Osteoblast (primary cell): ENCODE measurements at regions not wholly inside any gene's neighbourhood (a gene's known extent, or its start where the extent isn't known, plus 50 kb on each side); places are given as distances from the start of the nearest gene placed in this dataset.

ENCODE experiments used
- DNase-seq: peaks from one replicate; pipeline ENCODE4 v3.0.0; 2011; ENCODE audit warnings: low spot score, mixed read lengths; ENCODE audit not compliant: insufficient read length; ENCODE audit errors: missing footprints
- H2AFZ ChIP-seq: 2 replicates; pipeline ENCODE4 v1.6.0; 2011; ENCODE audit warnings: mild to moderate bottlenecking, low read length
- H3K27ac ChIP-seq: 2 replicates; pipeline ENCODE4 v1.5.1; 2011; ENCODE audit warnings: mild to moderate bottlenecking, low read depth, low read length, moderate library complexity
- H3K27me3 ChIP-seq: 2 replicates; pipeline ENCODE4 v1.6.0; 2012; ENCODE audit warnings: mild to moderate bottlenecking, control low read depth, inconsistent platforms, low read length, moderate library complexity; ENCODE audit not compliant: insufficient read depth
- H3K36me3 ChIP-seq: 2 replicates; pipeline ENCODE4 v1.5.1; 2011; ENCODE audit warnings: mild to moderate bottlenecking, low read length, control low read depth, moderate library complexity; ENCODE audit not compliant: insufficient read depth
- H3K4me1 ChIP-seq: 2 replicates; pipeline ENCODE4 v1.5.1; 2011; ENCODE audit warnings: mild to moderate bottlenecking, low read length, control low read depth, moderate library complexity; ENCODE audit not compliant: insufficient read depth
- H3K4me2 ChIP-seq: 2 replicates; pipeline ENCODE4 v1.6.0; 2011; ENCODE audit warnings: mild to moderate bottlenecking, low read length; ENCODE audit not compliant: insufficient read depth
- H3K4me3 ChIP-seq: fragments of 200-600 bp; sonication (generic); 3 replicates; pipeline ENCODE4 v1.5.1; 2012; ENCODE audit warnings: mild to moderate bottlenecking, low read length, inconsistent platforms; ENCODE audit not compliant: insufficient read depth
- H3K79me2 ChIP-seq: 2 replicates; pipeline ENCODE4 v1.6.0; 2012; ENCODE audit warnings: mild to moderate bottlenecking, low read length, control low read depth, inconsistent platforms; ENCODE audit not compliant: insufficient read depth
- H3K9me3 ChIP-seq: 2 replicates; pipeline ENCODE4 v1.5.1; 2011; ENCODE audit warnings: low read depth, low read length, control low read depth
- H4K20me1 ChIP-seq: 2 replicates; pipeline ENCODE4 v1.6.0; 2012; ENCODE audit warnings: mild to moderate bottlenecking, low read length, control low read depth; ENCODE audit not compliant: insufficient read depth
- TF ChIP-seq, protein P1 (sequence below): IDR thresholded peaks from 2 replicates; pipeline ENCODE4 v1.5.1; 2011; ENCODE audit warnings: mild to moderate bottlenecking, low read depth, low read length, moderate library complexity; ENCODE audit errors: extremely low read depth

DNA sequence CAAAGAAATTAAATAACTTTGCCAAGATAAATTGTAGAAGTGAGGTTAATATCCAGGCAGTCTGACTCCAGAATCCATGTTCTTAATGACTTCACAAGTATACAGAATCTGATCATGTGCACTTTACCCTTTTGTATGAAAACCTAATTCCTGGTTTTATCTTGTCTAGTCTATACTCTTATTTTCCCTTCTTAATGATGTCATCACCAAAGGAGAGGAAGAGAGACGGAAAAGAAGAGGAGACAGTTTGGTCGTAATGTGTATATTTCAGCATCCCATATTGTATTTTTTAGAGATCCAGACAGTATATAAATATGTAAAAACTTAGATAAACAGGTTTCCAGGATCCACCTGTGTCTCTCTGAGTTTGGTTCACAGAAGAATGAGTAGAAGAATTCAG is 159.9 kb upstream of the MDFIC start:
- Histone ChIP-seq H3K4me3 (no peak overlapping the region), H3K4me1 (no peaks in the 10 kb centered on the region), H3K27me3 (no peaks in the 10 kb centered on the region), H3K79me2 (no peaks in the 10 kb centered on the region), H3K9me3 (no peaks in the 10 kb centered on the region), H3K36me3 (no peaks in the 10 kb centered on the region), H3K4me2 (no peak overlapping the region), H2AFZ (no peak overlapping the region), H4K20me1 (no peaks in the 10 kb centered on the region), H3K27ac (no peak overlapping the region)
- TF ChIP-seq, protein P1, sequence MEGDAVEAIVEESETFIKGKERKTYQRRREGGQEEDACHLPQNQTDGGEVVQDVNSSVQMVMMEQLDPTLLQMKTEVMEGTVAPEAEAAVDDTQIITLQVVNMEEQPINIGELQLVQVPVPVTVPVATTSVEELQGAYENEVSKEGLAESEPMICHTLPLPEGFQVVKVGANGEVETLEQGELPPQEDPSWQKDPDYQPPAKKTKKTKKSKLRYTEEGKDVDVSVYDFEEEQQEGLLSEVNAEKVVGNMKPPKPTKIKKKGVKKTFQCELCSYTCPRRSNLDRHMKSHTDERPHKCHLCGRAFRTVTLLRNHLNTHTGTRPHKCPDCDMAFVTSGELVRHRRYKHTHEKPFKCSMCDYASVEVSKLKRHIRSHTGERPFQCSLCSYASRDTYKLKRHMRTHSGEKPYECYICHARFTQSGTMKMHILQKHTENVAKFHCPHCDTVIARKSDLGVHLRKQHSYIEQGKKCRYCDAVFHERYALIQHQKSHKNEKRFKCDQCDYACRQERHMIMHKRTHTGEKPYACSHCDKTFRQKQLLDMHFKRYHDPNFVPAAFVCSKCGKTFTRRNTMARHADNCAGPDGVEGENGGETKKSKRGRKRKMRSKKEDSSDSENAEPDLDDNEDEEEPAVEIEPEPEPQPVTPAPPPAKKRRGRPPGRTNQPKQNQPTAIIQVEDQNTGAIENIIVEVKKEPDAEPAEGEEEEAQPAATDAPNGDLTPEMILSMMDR, result no peak
- no peak for DNase-seq

- no peaks in the 10 kb centered on the region for H3K27me3 ChIP-seq
- H3K4me2 ChIP-seq, result no peak overlapping the region
- no peaks in the 10 kb centered on the region for H3K4me1 ChIP-seq
- no peak overlapping the region for H2AFZ ChIP-seq
- no peak for DNase-seq
- no peaks in the 10 kb centered on the region for H4K20me1 ChIP-seq
- H3K9me3 ChIP-seq, result no peaks in the 10 kb centered on the region
- H3K79me2 ChIP-seq, result no peaks in the 10 kb centered on the region
- no peak overlapping the region for H3K4me3 ChIP-seq
- no peak overlapping the region for H3K27ac ChIP-seq
- no peaks in the 10 kb centered on the region for H3K36me3 ChIP-seq
- TF ChIP-seq, protein P1, result no peak
Observed at GRCh38 chr7:114765331-114766040, 156.4 kb upstream of the MDFIC start.

GRCh38 chr7:114766041-114766356 is 155.9 kb upstream of the MDFIC start:
- TF ChIP-seq, protein P1, result no peak
- Histone ChIP-seq H3K9me3 (no peaks in the 10 kb centered on the region), H2AFZ (no peak overlapping the region), H4K20me1 (no peaks in the 10 kb centered on the region), H3K27me3 (no peaks in the 10 kb centered on the region), H3K4me3 (no peak overlapping the region), H3K36me3 (no peaks in the 10 kb centered on the region), H3K4me1 (no peaks in the 10 kb centered on the region), H3K79me2 (no peaks in the 10 kb centered on the region), H3K4me2 (no peak overlapping the region), H3K27ac (no peak overlapping the region)
- DNase-seq, result no peak

GRCh38 chr7:114777288-114777687 is 144.6 kb upstream of the MDFIC start:
- Histone ChIP-seq H3K27me3 (no peaks in the 10 kb centered on the region), H3K4me1 (no peaks in the 10 kb centered on the region), H4K20me1 (no peaks in the 10 kb centered on the region), H3K27ac (no peak overlapping the region), H3K4me3 (no peak overlapping the region), H2AFZ (no peak overlapping the region), H3K9me3 (no peaks in the 10 kb centered on the region), H3K4me2 (no peak overlapping the region), H3K36me3 (no peaks in the 10 kb centered on the region), H3K79me2 (no peaks in the 10 kb centered on the region)
- TF ChIP-seq, protein P1, result no peak
- DNase-seq, result peak; percentile 34
